ENCODE measurements at regions not wholly inside any gene's neighbourhood (a gene's known extent, or its start where the extent isn't known, plus 50 kb on each side); places are given as distances from the start of the nearest gene placed in this dataset.

DNA sequence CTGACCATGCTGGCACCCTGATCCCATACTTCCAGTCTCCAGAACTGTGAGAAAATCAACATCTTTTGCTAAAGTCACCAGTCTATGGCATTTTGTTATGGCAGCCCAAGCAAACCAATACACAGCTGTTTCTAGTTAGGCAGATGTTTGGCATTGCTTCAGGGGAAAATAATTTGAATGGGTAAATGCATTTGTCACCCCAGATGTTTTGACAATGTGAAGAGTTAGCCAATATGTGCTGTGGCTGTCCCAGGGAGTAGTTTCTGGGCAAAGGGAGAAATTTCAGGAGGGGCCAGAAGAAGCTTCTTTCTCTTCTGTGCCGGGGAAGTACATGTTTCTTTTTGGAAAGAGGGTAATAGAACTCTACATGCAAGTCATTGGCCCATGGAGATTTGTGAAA lies 619.0 kb downstream of the SLC4A3 start:
- TF ChIP-seq, protein P1, sequence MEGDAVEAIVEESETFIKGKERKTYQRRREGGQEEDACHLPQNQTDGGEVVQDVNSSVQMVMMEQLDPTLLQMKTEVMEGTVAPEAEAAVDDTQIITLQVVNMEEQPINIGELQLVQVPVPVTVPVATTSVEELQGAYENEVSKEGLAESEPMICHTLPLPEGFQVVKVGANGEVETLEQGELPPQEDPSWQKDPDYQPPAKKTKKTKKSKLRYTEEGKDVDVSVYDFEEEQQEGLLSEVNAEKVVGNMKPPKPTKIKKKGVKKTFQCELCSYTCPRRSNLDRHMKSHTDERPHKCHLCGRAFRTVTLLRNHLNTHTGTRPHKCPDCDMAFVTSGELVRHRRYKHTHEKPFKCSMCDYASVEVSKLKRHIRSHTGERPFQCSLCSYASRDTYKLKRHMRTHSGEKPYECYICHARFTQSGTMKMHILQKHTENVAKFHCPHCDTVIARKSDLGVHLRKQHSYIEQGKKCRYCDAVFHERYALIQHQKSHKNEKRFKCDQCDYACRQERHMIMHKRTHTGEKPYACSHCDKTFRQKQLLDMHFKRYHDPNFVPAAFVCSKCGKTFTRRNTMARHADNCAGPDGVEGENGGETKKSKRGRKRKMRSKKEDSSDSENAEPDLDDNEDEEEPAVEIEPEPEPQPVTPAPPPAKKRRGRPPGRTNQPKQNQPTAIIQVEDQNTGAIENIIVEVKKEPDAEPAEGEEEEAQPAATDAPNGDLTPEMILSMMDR (IDR thresholded peaks at IDR 0.05), result no peak
- DNase-seq (no peak), ATAC-seq (no peak)
- Histone ChIP-seq H3K4me1 (no peaks in the 10 kb centered on the region), H3K27ac (no peak overlapping the region), H3K9me3 (no peaks in the 10 kb centered on the region), H3K36me3 (no peaks in the 10 kb centered on the region), H3K4me3 (no peak overlapping the region), H3K27me3 (no peaks in the 10 kb centered on the region)
- intact Hi-C loops (cut with DNase I), result no loop called here
- 81 to 82% methylated on average over 1 of the region's 1 CpG for WGBS, 2 donors

DNA sequence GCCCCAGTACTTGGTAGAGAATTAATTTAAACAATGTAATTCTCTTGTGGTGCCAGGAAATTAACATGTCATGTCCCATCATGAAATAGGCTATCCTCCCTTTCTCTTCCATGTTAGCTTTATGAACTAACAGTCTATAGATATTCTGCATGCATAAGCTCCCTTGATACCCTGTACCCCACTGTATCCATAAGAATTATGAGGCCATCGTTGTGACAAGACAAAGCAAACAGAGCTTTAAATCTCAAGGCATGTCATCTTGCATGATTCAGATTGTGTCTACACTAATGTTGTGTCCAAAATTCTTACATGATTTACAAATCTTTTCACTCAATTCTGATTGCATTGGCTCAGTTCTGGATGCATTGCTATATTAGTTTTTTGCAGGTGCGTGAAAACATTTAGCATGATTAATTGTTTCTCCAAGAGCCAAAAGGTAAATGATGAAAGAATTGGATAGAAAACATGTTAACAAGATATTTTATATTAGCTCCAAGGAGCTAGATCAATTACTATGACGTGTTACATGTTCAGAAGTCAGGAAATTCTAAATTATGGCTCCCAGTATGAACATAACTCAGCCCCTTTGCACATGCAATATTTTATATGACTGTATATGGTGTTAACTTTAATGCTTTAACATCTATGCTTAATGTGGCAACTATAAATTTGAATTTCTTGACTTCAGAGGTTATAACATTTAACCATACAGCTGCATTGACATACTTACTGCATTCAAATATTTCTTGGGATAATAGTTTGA lies 620.3 kb downstream of the SLC4A3 start:
- Histone ChIP-seq H3K27ac (no peak overlapping the region), H3K27me3 (no peaks in the 10 kb centered on the region), H3K9me3 (no peaks in the 10 kb centered on the region), H3K36me3 (no peaks in the 10 kb centered on the region), H3K4me3 (no peak overlapping the region), H3K4me1 (no peaks in the 10 kb centered on the region)
- TF ChIP-seq, protein P1 (IDR thresholded peaks at IDR 0.05), result no peak
- no peak for ATAC-seq
- WGBS, 2 donors, result 87 to 90% methylated on average over 3 of the region's 3 CpGs
- no peak for DNase-seq
- intact Hi-C loops (cut with DNase I), result no loop called here

DNA sequence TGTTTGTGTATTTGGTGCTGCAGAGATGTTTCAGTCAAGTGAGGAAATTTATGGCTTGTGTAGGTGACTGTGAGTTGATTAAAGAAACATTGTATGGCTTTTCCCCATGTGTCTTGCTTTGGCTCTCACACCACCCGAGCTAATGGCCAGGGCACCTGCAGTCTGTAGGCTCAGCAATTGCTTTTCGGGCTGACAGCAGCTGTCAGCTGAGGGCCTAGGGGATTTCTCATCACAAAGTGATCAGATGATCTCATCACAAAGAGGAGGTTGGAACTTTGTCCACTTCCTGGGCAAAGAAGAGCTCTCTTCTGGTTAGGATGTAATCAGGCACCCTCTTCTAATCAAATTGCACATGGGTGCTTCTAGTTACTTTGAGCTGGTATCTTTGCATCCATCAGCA lies 632.2 kb downstream of the SLC4A3 start:
- H3K4me3 ChIP-seq, result no peak overlapping the region
- WGBS, 2 donors, result 71 to 80% methylated on average over 2 of the region's 2 CpGs
- H3K9me3 ChIP-seq, result no peaks in the 10 kb centered on the region
- H3K27ac ChIP-seq, result no peak overlapping the region
- intact Hi-C loops (cut with DNase I), result no loop called here
- H3K36me3 ChIP-seq, result no peaks in the 10 kb centered on the region
- no peaks in the 10 kb centered on the region for H3K4me1 ChIP-seq
- H3K27me3 ChIP-seq, result no peaks in the 10 kb centered on the region
- TF ChIP-seq, protein P1 (IDR thresholded peaks at IDR 0.05), result no peak
- ATAC-seq, result no peak
- no peak for DNase-seq

DNA sequence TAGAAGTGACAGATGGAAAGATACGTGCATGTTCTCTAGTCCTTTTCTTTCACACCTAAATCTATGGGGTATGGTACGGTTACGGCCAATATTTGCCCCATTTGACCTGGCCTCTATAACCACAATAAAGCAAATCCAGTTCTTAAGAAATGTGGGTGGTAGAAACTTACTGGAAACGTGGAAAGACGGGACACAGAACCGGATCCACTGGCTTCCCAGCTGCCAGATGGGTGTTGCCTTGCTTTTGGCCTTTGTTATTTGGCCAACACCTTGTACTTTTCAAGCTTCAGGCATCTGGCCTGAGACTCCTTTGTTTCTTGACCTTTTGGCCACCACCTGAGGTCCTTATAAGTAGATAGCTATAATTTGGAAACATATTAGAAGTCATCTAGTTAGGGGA lies 635.9 kb downstream of the SLC4A3 start:
- ATAC-seq (no peak), DNase-seq (no peak)
- Histone ChIP-seq H3K36me3 (no peaks in the 10 kb centered on the region), H3K27ac (no peak overlapping the region), H3K9me3 (no peaks in the 10 kb centered on the region), H3K4me3 (no peak overlapping the region), H3K4me1 (no peaks in the 10 kb centered on the region), H3K27me3 (no peaks in the 10 kb centered on the region)
- TF ChIP-seq, protein P1 (IDR thresholded peaks at IDR 0.05), result no peak
- intact Hi-C loops (cut with DNase I), result no loop called here
- 91 to 94% methylated on average over 6 of the region's 6 CpGs for WGBS, 2 donors

Data from heart right ventricle (tissue), 16 donors.